ENCODE measurements at regions not wholly inside any gene's neighbourhood (a gene's known extent, or its start where the extent isn't known, plus 50 kb on each side); places are given as distances from the start of the nearest gene placed in this dataset.

DNA sequence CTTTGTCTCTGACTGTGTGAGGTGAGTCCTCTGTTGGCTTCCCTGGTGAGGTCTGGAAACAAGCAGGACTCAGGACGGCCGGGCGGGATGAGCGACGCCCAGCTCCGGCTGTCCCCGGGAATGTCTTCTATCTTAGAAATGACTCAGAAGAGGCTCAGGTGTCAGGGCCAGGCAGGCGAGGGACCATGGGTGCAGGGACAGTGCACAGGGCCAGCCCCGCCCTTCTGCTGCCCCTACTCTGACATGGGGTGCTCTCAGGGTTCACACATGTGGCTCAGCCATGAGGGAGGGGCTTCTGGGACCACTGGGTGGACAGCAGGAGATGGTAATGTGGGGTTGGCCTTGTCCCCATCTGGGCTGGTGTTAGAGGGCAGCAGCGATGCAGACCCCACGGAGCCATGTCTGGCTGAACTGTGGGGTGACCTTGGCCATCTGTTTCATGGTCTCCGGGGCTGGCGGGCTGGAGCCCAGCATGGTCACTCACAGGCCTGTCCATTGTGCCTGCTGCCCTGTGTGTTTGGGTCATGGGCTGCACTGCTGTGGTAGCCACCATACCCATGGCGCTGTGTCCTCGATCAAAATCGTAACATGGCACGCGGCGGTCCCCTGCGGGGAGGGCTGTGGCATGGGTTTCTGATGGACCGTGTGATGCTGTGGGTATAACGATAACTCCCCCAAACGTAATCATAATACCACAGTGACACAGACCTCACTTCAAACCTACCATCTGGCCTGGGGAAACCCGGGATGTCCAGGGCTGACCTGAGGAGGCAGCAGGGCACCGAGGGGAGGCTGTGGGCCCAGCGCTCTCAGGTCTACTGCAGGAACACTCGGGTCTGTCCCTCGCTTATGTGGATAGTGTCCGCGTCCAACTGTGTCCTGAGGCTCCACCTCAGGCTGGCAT lies 368.8 kb downstream of the TMEM121 start:
- TF ChIP-seq, protein P1, sequence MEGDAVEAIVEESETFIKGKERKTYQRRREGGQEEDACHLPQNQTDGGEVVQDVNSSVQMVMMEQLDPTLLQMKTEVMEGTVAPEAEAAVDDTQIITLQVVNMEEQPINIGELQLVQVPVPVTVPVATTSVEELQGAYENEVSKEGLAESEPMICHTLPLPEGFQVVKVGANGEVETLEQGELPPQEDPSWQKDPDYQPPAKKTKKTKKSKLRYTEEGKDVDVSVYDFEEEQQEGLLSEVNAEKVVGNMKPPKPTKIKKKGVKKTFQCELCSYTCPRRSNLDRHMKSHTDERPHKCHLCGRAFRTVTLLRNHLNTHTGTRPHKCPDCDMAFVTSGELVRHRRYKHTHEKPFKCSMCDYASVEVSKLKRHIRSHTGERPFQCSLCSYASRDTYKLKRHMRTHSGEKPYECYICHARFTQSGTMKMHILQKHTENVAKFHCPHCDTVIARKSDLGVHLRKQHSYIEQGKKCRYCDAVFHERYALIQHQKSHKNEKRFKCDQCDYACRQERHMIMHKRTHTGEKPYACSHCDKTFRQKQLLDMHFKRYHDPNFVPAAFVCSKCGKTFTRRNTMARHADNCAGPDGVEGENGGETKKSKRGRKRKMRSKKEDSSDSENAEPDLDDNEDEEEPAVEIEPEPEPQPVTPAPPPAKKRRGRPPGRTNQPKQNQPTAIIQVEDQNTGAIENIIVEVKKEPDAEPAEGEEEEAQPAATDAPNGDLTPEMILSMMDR (IDR thresholded peaks at IDR 0.05): no peak
- TF ChIP-seq POLR2AphosphoS5 (IDR thresholded peaks at IDR 0.05) (no peak), POLR2A (IDR thresholded peaks at IDR 0.05) (no peak), EP300 (IDR thresholded peaks at IDR 0.05) (no peak)
